Kidney glomerular epithelial cell (primary cell): ENCODE measurements at regions not wholly inside any gene's neighbourhood (a gene's known extent, or its start where the extent isn't known, plus 50 kb on each side); places are given as distances from the start of the nearest gene placed in this dataset.

ENCODE experiments used
- DNase-seq: peaks from one replicate; lab custom pipeline; 2025; lab: John Stamatoyannopoulos, UW

- DNase-seq: no peak
Observed at GRCh38 chr15:77791941-77792340, 159.2 kb upstream of the LINGO1 start.

- no peak for DNase-seq
Observed at GRCh38 chr15:77790481-77790880, 157.8 kb upstream of the LINGO1 start.

GRCh38 chr15:77786956-77787355 is 154.2 kb upstream of the LINGO1 start:
- DNase-seq: no peak

GRCh38 chr15:77786181-77786890 is 153.6 kb upstream of the LINGO1 start:
- no peak for DNase-seq

- no peak for DNase-seq
Observed at GRCh38 chr15:77784361-77785292, 151.9 kb upstream of the LINGO1 start.

GRCh38 chr15:77783636-77784035 is 150.9 kb upstream of the LINGO1 start:
- DNase-seq: no peak

GRCh38 chr15:77782691-77783090 is 150.0 kb upstream of the LINGO1 start:
- DNase-seq: no peak

- no peak for DNase-seq
Observed at GRCh38 chr15:77781946-77782240, 149.2 kb upstream of the LINGO1 start.

- no peak for DNase-seq
Observed at GRCh38 chr15:77781151-77781945, 148.6 kb upstream of the LINGO1 start.

- DNase-seq: no peak
Observed at GRCh38 chr15:77778802-77779201, 146.1 kb upstream of the LINGO1 start.

GRCh38 chr15:77775837-77776236 is 143.1 kb upstream of the LINGO1 start:
- DNase-seq: no peak

- no peak for DNase-seq
Observed at GRCh38 chr15:77775373-77775772, 142.7 kb upstream of the LINGO1 start.

GRCh38 chr15:77774350-77774749 is 141.6 kb upstream of the LINGO1 start:
- DNase-seq: no peak

- no peak for DNase-seq
Observed at GRCh38 chr15:77773903-77774302, 141.2 kb upstream of the LINGO1 start.

GRCh38 chr15:77772641-77773402 is 140.1 kb upstream of the LINGO1 start:
- no peak for DNase-seq

GRCh38 chr15:77771616-77772015 is 138.9 kb upstream of the LINGO1 start:
- no peak for DNase-seq

GRCh38 chr15:77769700-77770099 is 137.0 kb upstream of the LINGO1 start:
- no peak for DNase-seq

- DNase-seq: no peak
Observed at GRCh38 chr15:77768521-77769078, 135.9 kb upstream of the LINGO1 start.

GRCh38 chr15:77768107-77768506 is 135.4 kb upstream of the LINGO1 start:
- DNase-seq: no peak

- no peak for DNase-seq
Observed at GRCh38 chr15:77764095-77764494, 131.4 kb upstream of the LINGO1 start.

- no peak for DNase-seq
Observed at GRCh38 chr15:77762747-77763355, 130.1 kb upstream of the LINGO1 start.
